RWPE2 (cell line): ENCODE measurements at regions not wholly inside any gene's neighbourhood (a gene's known extent, or its start where the extent isn't known, plus 50 kb on each side); places are given as distances from the start of the nearest gene placed in this dataset.
"Not testable (repeated sequence)": the region's sequence is repeated elsewhere in the genome, so short reads cannot be mapped to it uniquely, and the experiment has no call there.

ENCODE experiments used
- ATAC-seq: fragments of 200-7000 bp; cut with Tn5 transposase; 3 replicates; pipeline ENCODE4 v1.9.1; 2021; ENCODE audit warnings: low read depth
- DNase-seq: peaks from one replicate; pipeline ENCODE4 v3.0.0-alpha.2; 2020; ENCODE audit warnings: low spot score
- H3K27ac ChIP-seq: fragments of 450-650 bp; 2 replicates; pipeline ENCODE4 v1.5.1; 2017; ENCODE audit warnings: mild to moderate bottlenecking; ENCODE audit not compliant: poor library complexity, severe bottlenecking
- H3K27me3 ChIP-seq: fragments of 250-450 bp; sonication (Bioruptor Pico); 2 replicates; pipeline ENCODE4 v1.5.1; 2021; ENCODE audit warnings: mild to moderate bottlenecking, moderate library complexity; ENCODE audit not compliant: insufficient read depth, poor library complexity, severe bottlenecking
- H3K36me3 ChIP-seq: fragments of 250-450 bp; sonication (Bioruptor Pico); 2 replicates; pipeline ENCODE4 v1.5.1; 2020; ENCODE audit warnings: low read depth, mild to moderate bottlenecking, moderate library complexity
- H3K4me1 ChIP-seq: fragments of 250-450 bp; sonication (Bioruptor Pico); 2 replicates; pipeline ENCODE4 v1.5.1; 2021; ENCODE audit warnings: mild to moderate bottlenecking, moderate library complexity; ENCODE audit not compliant: insufficient read depth, poor library complexity, severe bottlenecking
- H3K4me3 ChIP-seq: fragments of 250-450 bp; sonication (Bioruptor Pico); 2 replicates; pipeline ENCODE4 v1.5.1; 2021; ENCODE audit warnings: mild to moderate bottlenecking, moderate library complexity; ENCODE audit not compliant: severe bottlenecking
- H3K9me3 ChIP-seq: fragments of 250-450 bp; sonication (Bioruptor Pico); 2 replicates; pipeline ENCODE4 v1.5.1; 2021; ENCODE audit warnings: mild to moderate bottlenecking, moderate library complexity; ENCODE audit not compliant: severe bottlenecking
- CTCF ChIP-seq: fragments of 450-650 bp; IDR thresholded peaks from one replicate; pipeline ENCODE4 v1.5.1; 2017; ENCODE audit warnings: mild to moderate bottlenecking, moderate library complexity; ENCODE audit not compliant: poor library complexity, severe bottlenecking

- not testable (repeated sequence) for H3K9me3 ChIP-seq, DNase-seq, H3K4me1 ChIP-seq, H3K4me3 ChIP-seq, ATAC-seq, H3K27ac ChIP-seq, H3K27me3 ChIP-seq, H3K36me3 ChIP-seq
Measured at GRCh38 chr7:5121256-5121655, 68.8 kb upstream of the WIPI2 start.

- DNase-seq, H3K4me1 ChIP-seq, H3K36me3 ChIP-seq, H3K9me3 ChIP-seq, H3K27ac ChIP-seq, H3K4me3 ChIP-seq, ATAC-seq, H3K27me3 ChIP-seq: not testable (repeated sequence)
Measured at GRCh38 chr7:5131238-5131637, 58.8 kb upstream of the WIPI2 start.

GRCh38 chr7:5132539-5132938, 57.5 kb upstream of the WIPI2 start:
- ATAC-seq (no peak), DNase-seq (no peak)
- TF ChIP-seq CTCF = no peak
- Histone ChIP-seq H3K9me3 (no peaks in the 10 kb centered on the region), H3K27ac (no peak overlapping the region), H3K4me1 (no peaks in the 10 kb centered on the region), H3K27me3 (no peaks in the 10 kb centered on the region), H3K4me3 (no peak overlapping the region), H3K36me3 (no peaks in the 10 kb centered on the region)

GRCh38 chr7:5139998-5140397, 50.0 kb upstream of the WIPI2 start:
- ATAC-seq = no peak

More at GRCh38 chr7:5139998-5140397, 50.0 kb upstream of the WIPI2 start:
- no peak for DNase-seq
- TF ChIP-seq CTCF = peak; percentile 26
- H3K9me3 ChIP-seq = no peaks in the 10 kb centered on the region
- H3K4me3 ChIP-seq = no peak overlapping the region
- no peaks in the 10 kb centered on the region for H3K36me3 ChIP-seq
- H3K27ac ChIP-seq = no peak overlapping the region
- H3K27me3 ChIP-seq = no peaks in the 10 kb centered on the region
- no peaks in the 10 kb centered on the region for H3K4me1 ChIP-seq
